HG03342 (cell line): ENCODE measurements at regions not wholly inside any gene's neighbourhood (a gene's known extent, or its start where the extent isn't known, plus 50 kb on each side); places are given as distances from the start of the nearest gene placed in this dataset.
"Not testable (repeated sequence)": the region's sequence is repeated elsewhere in the genome, so short reads cannot be mapped to it uniquely, and the experiment has no call there.

ENCODE experiments used
- ATAC-seq: cut with Tn5 transposase; IDR thresholded peaks from one replicate; pipeline ENCODE4 v1.9.1; 2021; ENCODE audit warnings: mild to moderate bottlenecking, moderate library complexity; ENCODE audit not compliant: unreplicated experiment

DNA sequence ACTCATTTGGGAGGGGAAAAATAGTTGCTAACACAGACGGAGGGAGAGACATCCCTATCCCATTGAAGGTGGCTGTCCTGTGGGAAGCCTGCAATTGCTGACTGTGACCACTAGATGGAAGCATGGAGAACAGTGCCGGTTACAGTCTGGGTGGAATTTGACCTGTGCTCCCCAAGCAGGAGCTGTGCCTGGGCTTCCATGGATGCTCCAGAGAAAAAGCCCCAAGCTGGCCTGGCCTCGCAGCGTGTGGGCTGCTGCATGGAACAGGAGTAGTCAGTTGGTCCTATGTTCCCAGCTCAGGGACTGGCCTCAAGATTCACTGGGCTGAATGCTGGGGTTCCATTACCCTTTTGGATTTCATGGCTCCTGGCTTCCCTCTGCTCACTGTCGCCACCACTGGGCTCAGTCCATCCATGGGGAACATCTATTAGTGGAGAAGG, 116.3 kb upstream of the CHD6 start:
- no peak for ATAC-seq

DNA sequence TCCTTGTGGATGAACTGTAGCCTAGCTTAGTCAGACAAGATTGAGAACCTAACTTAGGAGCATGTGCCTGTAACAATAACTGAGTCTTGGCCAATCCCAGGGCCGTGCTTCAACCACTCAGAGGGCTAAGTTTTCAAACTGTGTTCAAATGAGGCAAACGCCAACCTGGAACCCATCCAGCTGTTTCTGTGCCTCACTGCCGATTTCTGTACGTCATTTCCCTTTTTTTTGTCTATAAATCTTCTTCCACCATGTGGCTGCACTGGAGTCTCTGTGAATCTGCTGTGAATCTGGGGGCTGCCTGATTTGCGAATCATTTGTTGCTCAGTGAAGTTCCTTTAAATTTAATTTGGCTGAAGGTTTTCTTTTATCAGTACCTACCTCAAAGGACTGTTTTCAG, 115.0 kb upstream of the CHD6 start:
- ATAC-seq, result no peak

DNA sequence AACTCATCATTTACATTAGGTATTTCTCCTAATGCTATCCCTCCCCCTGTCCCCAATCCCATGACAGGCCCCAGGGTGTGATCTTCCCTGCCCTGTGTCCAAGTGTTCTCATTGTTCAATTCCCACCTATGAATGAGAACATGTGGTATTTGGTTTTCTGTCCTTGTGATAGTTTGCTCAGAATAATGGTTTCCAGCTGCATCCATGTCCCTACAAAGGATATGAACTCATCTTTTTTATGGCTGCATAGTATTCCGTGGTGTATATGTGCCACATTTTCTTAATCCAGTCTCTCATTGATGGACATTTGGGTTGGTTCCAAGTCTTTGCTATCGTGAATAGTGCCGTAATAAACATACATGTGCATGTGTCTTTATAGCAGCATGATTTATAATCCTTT, 113.0 kb upstream of the CHD6 start:
- ATAC-seq, result not testable (repeated sequence)

DNA sequence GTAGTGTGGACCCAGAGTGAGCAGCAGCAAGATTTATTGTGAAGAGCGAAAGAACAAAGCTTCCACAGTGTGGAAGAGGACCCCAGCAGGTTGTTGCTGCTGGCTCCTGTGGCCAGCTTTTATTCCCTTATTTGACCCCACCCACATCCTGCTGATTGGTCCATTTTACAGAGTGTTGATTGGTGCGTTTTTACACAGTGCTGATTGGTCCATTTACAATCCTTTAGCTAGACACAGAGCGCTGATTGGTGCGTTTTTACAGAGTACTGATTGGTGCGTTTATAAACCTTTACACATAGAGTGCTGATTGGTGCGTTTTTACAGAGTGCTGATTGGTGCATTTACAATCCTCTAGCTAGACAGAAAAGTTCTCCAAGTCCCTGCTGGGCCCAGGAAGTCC, 109.5 kb upstream of the CHD6 start:
- ATAC-seq, result not testable (repeated sequence)

DNA sequence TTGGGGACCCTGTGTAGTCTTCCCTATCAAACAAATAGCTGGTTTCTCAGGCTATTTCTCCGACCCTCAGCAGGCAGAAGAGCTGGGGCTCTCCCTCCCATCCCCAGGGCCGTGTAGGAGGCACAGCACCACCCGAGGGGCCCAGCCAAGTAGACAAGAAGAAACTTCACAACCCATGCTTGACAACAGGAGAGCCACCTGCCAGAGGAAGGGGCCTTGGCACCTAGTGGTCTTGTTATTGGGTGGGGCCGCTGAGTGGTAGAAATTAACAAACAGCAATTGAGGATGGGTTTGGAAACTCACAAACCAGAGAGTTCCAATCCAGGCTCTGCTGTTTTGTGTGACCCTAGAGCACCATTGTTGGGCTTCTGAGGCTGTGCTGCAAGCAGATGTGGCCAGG, 108.5 kb upstream of the CHD6 start:
- no peak for ATAC-seq

DNA sequence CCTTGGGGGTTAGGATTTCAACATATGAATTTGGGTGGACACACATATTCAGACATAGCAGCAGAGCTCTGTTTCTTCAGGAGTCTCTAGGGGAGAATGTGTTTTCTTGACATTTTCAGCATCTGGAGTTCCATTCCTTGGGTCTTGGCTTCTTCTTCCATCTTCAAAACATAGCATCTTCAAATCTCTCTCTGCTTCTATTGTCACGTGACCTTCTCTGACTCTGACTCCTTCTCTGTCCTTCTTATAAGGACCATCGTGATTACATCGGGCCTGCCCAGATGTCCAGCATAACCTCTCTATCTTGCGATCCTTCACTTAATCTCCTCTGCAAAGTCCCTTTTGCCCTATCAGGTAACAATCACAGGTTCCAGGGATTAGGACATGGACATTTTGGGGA, 101.0 kb upstream of the CHD6 start:
- ATAC-seq, result no peak

DNA sequence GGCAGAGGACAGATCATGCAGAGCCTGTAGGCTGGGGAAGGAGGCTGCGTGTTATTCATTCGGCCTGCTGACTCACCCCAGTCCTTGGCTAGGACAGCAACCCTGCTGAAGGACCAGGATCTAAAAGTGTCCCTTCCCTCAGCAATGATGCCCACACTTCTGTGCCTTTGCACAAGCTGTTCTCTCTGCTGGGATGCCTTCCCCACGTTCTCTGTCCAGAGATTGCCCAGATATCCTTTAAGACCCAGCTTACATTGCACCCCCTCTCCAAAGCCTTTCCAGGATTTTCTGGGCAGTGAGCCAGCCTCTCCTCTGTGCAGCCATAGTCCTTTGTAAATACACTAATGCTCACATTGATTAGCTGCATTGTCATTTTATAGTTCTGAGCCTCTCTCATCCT, 99.3 kb upstream of the CHD6 start:
- no peak for ATAC-seq

DNA sequence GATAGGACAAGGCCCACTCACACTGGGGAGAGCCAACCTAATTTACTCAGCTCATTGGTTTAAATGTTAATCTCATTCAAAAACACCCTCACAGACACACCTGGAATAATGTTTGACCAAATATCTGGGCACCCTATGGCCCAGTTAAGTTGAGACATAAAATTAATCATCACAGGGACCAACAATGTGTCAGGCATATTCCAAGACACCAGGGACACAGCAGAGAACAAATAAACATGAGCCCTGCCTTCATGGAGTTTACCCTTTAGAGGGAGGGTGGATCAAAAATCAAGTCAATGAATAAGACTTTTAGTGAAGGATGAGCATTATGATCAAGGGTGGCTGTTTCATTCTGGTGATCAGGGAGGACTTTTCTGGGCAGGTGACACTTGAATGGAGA, 98.7 kb upstream of the CHD6 start:
- no peak for ATAC-seq

DNA sequence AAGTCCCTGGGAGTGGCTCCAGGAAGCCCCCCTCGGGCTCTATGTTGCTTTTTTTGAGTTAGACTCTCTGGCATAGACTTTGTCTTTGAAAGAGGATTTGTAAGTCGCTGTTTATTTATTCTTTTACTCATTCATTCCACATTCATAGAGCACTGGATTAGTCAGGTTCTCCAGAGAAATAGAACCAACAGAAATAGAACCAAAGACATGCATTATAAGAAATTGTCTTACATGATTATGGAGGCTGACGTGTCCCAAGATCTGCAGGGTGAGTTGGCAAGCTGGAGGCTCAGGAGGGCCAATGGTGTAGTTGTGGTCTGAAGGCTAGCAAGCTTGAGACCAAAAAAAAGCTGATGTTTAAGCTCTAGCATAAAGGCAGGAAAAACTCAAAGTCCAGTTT, 98.3 kb upstream of the CHD6 start:
- no peak for ATAC-seq

DNA sequence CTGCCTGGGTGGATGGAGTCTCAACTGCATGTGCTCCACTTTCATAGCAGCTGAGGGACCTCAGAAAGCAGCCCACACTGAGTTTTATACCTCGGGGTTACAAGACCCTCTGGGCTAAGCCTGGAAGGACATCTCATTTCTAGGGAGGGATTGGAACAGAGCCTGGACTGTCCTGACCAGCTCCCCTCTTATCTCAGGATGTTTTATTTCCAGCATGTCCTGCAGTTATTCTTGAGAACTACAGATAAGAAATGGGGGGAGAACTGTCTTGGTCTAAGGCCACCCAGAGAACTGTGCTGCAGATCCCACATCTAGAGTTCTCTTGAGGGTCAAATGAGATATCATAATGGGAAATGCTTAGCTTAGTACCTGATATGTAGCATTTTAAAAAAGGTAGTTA, 97.3 kb upstream of the CHD6 start:
- ATAC-seq, result no peak

DNA sequence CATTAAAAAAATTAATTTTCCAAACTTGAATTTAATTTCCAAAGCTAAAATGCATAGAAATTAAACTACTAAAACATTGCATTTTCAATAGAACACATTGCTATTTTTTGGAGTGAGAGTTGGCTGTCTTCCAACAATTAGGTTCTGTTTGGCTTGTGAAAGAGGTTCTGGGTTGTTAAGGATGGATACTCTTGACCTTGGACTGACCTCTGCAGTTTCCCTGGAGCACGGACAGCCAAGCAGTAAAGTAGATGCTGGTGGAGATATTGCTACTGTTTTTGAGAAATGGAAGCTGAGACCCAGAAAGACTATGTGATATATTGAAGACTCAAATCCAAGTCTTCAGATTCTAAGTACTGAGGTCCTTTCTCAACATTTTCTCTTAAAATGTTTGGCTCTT, 95.9 kb upstream of the CHD6 start:
- ATAC-seq, result no peak

DNA sequence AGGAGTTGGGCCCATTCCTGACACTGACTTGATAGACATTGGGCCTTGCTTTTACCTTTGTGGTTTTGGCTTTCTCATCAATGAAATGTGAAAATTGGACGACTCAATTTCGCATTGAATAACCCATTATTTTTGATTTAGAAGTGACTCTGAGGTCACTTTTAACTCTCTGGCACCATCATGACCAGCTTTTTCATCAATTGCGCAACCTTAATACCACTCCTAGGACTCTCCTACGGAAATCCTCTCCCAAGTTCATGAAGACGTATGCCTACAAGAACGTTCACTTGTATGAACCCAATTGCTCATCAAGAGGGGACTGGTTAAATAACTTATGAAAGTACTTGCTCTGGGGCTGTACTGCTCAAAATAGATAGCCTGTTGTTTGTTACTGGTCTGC, 86.7 kb upstream of the CHD6 start:
- ATAC-seq, result no peak

DNA sequence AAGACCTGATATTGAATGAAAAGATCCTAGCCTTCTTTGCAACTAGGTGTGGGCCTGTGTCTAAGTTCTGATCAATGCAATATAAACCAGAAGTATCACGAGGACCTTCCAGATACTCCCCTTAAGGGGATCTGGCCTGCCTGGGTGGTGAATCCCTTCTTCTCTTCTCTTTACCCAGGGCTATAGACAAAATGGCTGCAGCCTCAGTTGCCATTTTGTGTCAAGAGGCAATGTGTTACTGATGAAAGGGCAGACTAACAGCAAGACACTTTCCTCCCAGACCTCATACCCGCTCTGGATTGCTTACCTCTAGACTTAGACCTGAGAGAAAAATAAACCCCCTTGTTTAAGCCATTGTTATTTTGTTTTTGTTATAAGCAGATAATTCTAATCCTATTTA, 84.5 kb upstream of the CHD6 start:
- ATAC-seq, result no peak

DNA sequence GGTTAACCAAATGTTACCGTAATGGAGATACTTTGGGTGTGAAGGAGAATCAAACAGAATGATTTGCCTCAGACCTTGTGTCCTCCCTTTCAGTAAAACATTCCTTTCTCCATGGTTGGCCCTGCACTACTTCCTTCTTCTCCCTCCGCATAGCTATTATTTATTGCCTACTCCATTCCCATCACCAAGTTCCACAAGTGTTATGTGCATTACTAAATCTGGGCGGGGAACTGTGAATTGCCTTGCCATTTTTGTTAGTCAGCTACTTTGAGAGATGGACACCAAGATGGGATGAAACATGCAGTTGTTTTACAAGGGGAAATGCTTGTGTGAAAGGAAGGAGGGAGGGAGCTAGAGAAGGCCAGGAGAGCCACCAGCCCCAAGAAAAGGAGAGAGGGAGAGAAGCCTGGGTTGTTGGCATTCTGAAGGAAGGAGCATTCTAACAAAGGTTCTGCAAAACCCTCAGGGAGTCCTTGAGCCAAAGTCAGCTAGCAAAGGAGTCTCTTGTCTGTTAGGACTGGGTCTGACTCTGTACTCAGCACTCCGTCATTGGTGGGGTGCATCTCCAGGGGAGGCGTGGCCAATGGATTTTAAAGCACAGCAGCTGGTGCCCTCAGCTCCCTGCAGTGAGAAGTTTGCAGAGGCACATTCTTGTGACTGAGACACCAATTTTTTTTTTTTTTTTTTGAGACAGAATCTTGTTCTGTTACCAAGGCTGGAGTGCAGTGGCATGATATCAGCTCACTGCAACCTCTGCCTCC, 83.6 kb upstream of the CHD6 start:
- ATAC-seq, result no peak

DNA sequence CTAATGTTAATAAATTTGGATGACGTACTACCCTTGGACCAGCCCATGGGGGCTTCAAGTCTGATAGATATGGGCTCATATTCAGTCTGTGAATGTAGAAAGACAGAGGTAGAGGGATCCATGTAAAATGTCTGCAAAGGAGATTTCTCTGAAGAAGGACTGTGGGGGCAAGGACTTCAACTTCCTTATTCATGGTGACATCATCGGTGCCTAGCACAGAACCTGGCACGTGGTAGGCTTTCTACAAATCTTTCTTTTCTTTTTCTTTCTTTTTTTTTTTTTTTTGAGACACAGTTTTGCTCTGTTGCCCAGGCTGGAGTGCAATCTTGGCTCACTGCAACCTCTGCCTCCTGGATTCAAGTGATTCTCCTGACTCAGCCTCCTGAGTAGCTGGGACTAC, 81.5 kb upstream of the CHD6 start:
- not testable (repeated sequence) for ATAC-seq

DNA sequence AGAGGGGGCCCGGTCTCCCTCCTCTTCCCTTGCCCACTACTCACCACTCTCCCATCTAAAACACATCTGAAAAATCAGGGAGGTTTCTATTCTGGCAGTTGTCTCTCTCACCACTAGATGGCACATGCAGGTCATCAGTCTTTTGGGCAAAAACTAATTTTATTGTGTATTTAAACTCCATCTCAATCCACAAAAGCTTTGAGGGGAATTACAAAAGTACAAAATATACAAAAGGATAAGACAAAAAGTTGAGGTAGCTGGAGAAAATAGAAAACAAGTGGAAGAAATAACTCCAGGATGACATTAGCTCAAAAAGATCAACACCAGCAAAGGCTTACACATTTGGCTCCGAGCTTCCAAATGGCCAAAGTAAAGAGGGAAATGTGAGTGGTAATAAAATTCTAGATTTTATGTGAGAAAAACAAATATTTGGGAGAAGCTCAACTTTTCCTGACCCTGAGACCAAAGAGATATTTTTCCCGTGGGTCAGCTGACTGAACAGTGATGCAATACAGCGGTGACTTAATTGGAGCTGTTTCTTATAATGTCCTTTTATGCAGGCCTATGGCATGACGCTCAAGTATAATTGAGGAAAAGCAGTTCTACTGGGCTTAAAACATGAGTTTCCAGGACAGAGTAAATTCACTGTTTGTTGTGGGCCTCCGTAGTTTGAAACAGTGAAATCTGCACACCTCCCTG, 79.8 kb upstream of the CHD6 start:
- no peak for ATAC-seq

DNA sequence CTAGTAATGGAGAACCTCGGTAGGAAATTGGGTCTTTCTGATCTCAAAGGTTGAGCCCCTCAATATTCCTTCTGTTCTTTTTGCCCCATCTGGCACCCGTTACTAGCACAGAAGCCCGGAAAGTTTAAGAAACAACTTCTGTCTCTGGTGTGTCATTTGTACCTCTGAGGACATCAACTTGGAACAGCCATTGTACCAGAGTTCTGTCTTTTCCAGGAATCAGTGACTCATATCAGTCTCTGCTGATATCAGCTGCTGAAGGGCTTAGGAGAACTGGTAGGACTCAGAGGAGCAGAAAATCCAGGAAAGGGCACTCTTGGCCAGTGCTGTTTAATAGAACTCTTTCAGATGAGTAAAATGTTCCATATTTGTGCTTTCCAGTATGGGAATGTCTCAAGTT, 78.3 kb upstream of the CHD6 start:
- ATAC-seq, result no peak

DNA sequence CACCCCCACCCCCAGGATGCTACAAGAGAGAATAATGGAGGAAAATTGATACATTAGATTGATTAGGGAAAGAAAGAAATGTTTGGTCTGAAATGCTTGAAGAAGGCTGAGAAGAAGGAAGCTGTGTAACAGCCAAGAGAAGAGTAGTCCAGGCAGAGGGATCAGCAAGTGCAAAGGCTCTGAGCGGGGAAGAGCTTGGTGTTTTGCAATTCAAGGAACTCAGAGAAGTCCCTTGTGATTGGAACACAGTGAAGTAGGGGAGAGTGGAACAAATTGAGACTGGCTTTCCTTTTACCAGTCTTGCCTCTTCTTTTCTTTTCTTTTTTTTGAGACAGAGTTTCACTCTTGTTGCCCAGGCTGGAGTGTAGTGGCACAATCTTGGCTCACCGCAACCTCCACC, 76.6 kb upstream of the CHD6 start:
- ATAC-seq, result no peak

DNA sequence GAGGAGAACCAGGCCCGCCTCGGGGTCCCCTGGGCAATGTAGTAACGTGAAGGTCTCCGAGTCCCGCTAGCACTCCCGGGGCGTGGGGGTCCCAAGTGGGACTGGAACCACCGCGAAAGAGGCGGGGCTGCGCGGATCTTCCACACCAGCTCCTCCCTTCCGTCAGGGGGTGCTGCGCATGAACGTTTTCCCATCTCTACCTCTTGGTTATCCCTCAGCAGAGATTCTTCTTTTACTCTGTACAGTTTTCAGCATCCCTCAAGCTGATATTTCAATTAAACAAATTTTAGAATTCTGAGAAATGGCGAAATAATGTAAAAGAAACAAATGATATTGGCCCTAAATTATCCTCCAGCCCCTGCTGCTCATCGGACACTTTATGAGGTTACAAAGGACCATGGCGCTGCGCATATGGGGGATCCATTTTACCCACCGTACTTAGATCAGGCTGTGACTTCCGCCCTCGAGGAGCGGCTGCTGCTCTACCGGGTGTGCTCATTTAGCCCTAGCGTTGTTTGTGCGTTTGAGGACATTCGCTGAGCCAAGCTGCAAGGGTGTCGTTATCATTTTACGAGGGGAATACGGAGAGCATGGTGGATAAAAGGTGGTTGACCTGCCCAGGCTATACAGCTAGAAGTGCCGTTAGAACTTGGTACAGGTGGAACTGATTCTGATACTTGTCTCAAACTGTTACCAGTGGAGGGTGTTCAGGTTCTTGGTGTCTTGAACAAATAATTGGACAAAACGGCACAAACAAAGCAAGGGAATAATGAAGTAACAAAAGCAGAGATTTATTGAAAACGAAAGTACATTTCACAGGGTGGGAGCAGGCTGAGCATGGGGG, 75.2 kb upstream of the CHD6 start:
- peak; percentile 87 for ATAC-seq

DNA sequence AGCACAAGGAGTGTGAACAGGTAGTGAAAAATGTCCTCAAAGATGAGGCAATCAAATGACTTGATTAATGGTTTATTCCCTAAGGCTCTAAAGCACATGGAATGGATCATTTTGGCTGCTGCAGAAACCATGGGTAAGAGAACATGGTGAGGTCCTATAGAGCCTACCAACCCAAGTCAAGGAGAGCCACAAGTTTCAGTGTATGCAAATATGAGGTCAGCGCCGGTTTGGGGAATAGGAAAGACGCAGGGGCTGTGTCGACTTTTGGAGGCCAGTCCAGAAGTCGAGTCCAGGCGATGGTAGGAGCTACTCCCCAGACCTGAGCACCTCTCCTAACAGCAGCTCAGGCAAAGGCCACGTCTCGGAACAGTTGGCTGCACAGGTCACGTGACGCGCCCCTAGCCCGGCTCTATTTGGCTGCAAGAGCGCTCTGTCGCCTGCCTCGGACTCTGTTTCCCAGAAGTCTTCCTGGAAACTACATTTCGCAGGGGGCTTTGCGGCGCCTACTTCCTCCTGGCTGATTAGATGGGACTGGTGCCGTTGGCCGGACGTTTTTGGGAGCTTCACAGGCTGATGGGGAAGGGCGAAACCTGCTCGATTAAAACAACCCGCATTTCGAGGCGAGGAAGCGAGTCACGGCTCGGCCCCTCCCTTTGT, 74.4 kb upstream of the CHD6 start:
- peak; percentile 45 for ATAC-seq

DNA sequence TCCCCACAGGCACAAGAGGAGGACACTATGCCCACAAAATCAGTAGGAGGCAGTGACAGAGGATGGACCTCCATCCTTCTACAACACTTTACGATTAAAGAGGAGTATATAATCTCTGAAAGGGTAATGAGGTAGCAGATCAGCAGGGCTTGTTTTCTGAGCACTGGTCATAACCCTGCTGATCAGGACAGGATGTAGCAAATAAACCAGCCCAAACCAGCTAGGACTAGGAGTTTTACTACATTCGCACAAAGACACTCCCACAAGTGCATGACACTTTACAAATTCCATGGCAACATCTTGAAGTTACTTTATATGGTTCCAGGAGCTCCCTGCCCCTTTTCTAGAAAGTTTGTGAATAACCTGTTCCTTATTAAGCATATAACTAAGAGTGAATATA, 73.3 kb upstream of the CHD6 start:
- no peak for ATAC-seq
